H1 (cell line): ENCODE measurements at regions not wholly inside any gene's neighbourhood (a gene's known extent, or its start where the extent isn't known, plus 50 kb on each side); places are given as distances from the start of the nearest gene placed in this dataset.

Experiments used
- CTCF ChIA-PET: fragments of 300-600 bp; sonication (Branson Sonifier 250); formaldehyde crosslinking; loops from one replicate; lab custom pipeline; 2021; ENCODE audit not compliant: partially characterized antibody; lab: Charles Lee
- POLR2A ChIA-PET: fragments of 300-600 bp; sonication (Branson Sonifier 250); formaldehyde crosslinking; loops from one replicate; lab custom pipeline; 2021; ENCODE audit warnings: inconsistent platforms; ENCODE audit not compliant: partially characterized antibody; lab: Charles Lee
- DNase-seq, 2 experiments: peaks; one replicate each; pipeline versions ENCODE4 v3.0.0 to v3.0.0-alpha.2; 2010 to 2022; ENCODE audit warnings: low spot score in 2 of 2, low read depth in 1 of 2, mixed read lengths in 1 of 2
- FAIRE-seq: peaks from 2 replicates; lab custom pipeline; 2011; peaks lifted over from hg19 to GRCh38; lab: Jason Lieb, UNC
- H2AFZ ChIP-seq: 2 replicates; pipeline ENCODE4 v1.8.1; 2012; ENCODE audit warnings: low read length, inconsistent platforms
- H2AK5ac ChIP-seq: 2 replicates; pipeline ENCODE4 v1.6.1; 2013; ENCODE audit warnings: low read depth, low read length
- H2BK120ac ChIP-seq: replicated peaks from 2 replicates; pipeline ENCODE3; 2013; ENCODE audit warnings: low read depth, low read length, inconsistent platforms
- H2BK12ac ChIP-seq: 2 replicates; pipeline ENCODE4 v1.6.1; 2013; ENCODE audit warnings: low read depth, low read length
- H2BK15ac ChIP-seq: 2 replicates; pipeline ENCODE4 v1.6.1; 2013; ENCODE audit warnings: low read length
- H2BK20ac ChIP-seq: 2 replicates; pipeline ENCODE4 v1.6.1; 2013; ENCODE audit warnings: low read length
- H2BK5ac ChIP-seq: 2 replicates; pipeline ENCODE4 v1.6.1; 2013; ENCODE audit warnings: low read depth, low read length
- H3K14ac ChIP-seq: 2 replicates; pipeline ENCODE4 v1.6.1; 2013; ENCODE audit warnings: inconsistent platforms; ENCODE audit not compliant: insufficient read length
- H3K18ac ChIP-seq: 2 replicates; pipeline ENCODE4 v1.6.1; 2013; ENCODE audit warnings: low read length; ENCODE audit errors: extremely low read depth
- H3K23ac ChIP-seq: 2 replicates; pipeline ENCODE4 v1.6.1; 2013; ENCODE audit warnings: inconsistent platforms; ENCODE audit not compliant: insufficient read length
- H3K23me2 ChIP-seq: 2 replicates; pipeline ENCODE4 v1.6.1; 2013; ENCODE audit warnings: low read depth, low read length
- H3K27ac ChIP-seq: 2 replicates; pipeline ENCODE4 v1.6.1; 2011; ENCODE audit warnings: low read depth, low read length, inconsistent platforms
- H3K27me3 ChIP-seq, 4 experiments: replicated peaks in 1 of 4; 1 replicate in 1 of 4; 2 replicates in 3 of 4; pipeline versions ENCODE4 v1.6.1 to v1.8.1; 2011 to 2013; ENCODE audit warnings: low read length in 3 of 4, mild to moderate bottlenecking in 3 of 4, inconsistent platforms in 2 of 4, mixed read lengths in 2 of 4, moderate library complexity in 1 of 4; ENCODE audit not compliant: control insufficient read depth in 3 of 4, insufficient read depth in 3 of 4; ENCODE audit errors: extremely low read depth in 1 of 4
- H3K36me3 ChIP-seq, 4 experiments: 2 replicates each; pipeline versions ENCODE4 v1.6.1 to v1.8.1; 2011 to 2013; ENCODE audit warnings: mild to moderate bottlenecking in 4 of 4, low read length in 3 of 4, moderate library complexity in 2 of 4, control low read depth in 1 of 4, inconsistent platforms in 1 of 4; ENCODE audit not compliant: insufficient read depth in 4 of 4, control insufficient read depth in 2 of 4
- H3K4ac ChIP-seq: replicated peaks from 2 replicates; pipeline ENCODE3; 2013; ENCODE audit warnings: low read length, low read depth, mixed read lengths, inconsistent platforms; ENCODE audit not compliant: insufficient read length
- H3K4me1 ChIP-seq, 4 experiments: replicated peaks in 1 of 4; 1 replicate in 1 of 4; 2 replicates in 3 of 4; pipeline versions ENCODE4 v1.6.1 to v1.8.1; 2011 to 2013; ENCODE audit warnings: low read length in 3 of 4, inconsistent platforms in 2 of 4, mixed read lengths in 1 of 4; ENCODE audit not compliant: insufficient read depth in 4 of 4, control insufficient read depth in 3 of 4
- H3K4me2 ChIP-seq, 2 experiments: 2 replicates each; pipeline versions ENCODE4 v1.6.1 to v1.8.1; 2011 to 2013; ENCODE audit warnings: low read depth in 2 of 2, low read length in 2 of 2, control low read depth in 1 of 2, inconsistent platforms in 1 of 2, mild to moderate bottlenecking in 1 of 2; ENCODE audit not compliant: insufficient read depth in 1 of 2
- H3K4me3 ChIP-seq, 4 experiments: fragments of 200-600, 300-600 bp in 1 of 4; sonication (generic), shearing (Covaris generic), sonication (Bioruptor Twin) in 1 of 4; 2 replicates each; pipeline versions ENCODE4 v1.5.1 to v1.8.1; 2011 to 2016; ENCODE audit warnings: low read length in 4 of 4, low read depth in 3 of 4, control low read depth in 2 of 4, inconsistent platforms in 2 of 4, mild to moderate bottlenecking in 2 of 4, mixed read lengths in 1 of 4, moderate library complexity in 1 of 4; ENCODE audit not compliant: insufficient read depth in 2 of 4; ENCODE audit errors: extremely low read depth in 1 of 4
- H3K56ac ChIP-seq: replicated peaks from 2 replicates; pipeline ENCODE3; 2013; ENCODE audit warnings: low read depth, mild to moderate bottlenecking, mixed read lengths, low read length, inconsistent platforms; ENCODE audit not compliant: insufficient read length
- H3K79me1 ChIP-seq: 2 replicates; pipeline ENCODE4 v1.6.1; 2013; ENCODE audit warnings: low read depth, low read length, control low read depth
- H3K79me2 ChIP-seq, 2 experiments: 2 replicates each; pipeline versions ENCODE4 v1.6.1 to v1.8.1; 2012 to 2013; ENCODE audit warnings: low read length in 2 of 2, mild to moderate bottlenecking in 2 of 2, inconsistent platforms in 1 of 2; ENCODE audit not compliant: insufficient read depth in 2 of 2, control insufficient read depth in 1 of 2
- H3K9ac ChIP-seq, 4 experiments: replicated peaks in 1 of 4; 1 replicate in 1 of 4; 2 replicates in 3 of 4; pipeline versions ENCODE4 v1.6.1 to v1.8.1; 2011 to 2013; ENCODE audit warnings: low read depth in 3 of 4, low read length in 3 of 4, control low read depth in 2 of 4, mild to moderate bottlenecking in 2 of 4, moderate library complexity in 2 of 4, inconsistent platforms in 1 of 4; ENCODE audit errors: extremely low read depth in 1 of 4
- H3K9me3 ChIP-seq, 2 experiments: 2 replicates each; pipeline versions ENCODE4 v1.6.1 to v1.8.1; 2012 to 2013; ENCODE audit warnings: mild to moderate bottlenecking in 2 of 2, moderate library complexity in 2 of 2, control low read depth in 1 of 2, inconsistent platforms in 1 of 2, low read depth in 1 of 2, low read length in 1 of 2, mixed read lengths in 1 of 2; ENCODE audit not compliant: insufficient read depth in 2 of 2
- H4K20me1 ChIP-seq, 2 experiments: replicated peaks in 1 of 2; 2 replicates each; pipeline versions ENCODE3 to v1.8.1; 2011 to 2013; ENCODE audit warnings: inconsistent platforms in 2 of 2, low read length in 2 of 2, mild to moderate bottlenecking in 1 of 2; ENCODE audit not compliant: insufficient read depth in 2 of 2, control insufficient read depth in 1 of 2
- H4K5ac ChIP-seq: 2 replicates; pipeline ENCODE4 v1.6.1; 2013; ENCODE audit warnings: low read length, low read depth, mixed read lengths, inconsistent platforms; ENCODE audit not compliant: insufficient read length
- H4K8ac ChIP-seq: 2 replicates; pipeline ENCODE4 v1.8.0; 2013; ENCODE audit warnings: mild to moderate bottlenecking, moderate library complexity, low read length, inconsistent platforms; ENCODE audit not compliant: insufficient read depth; ENCODE audit errors: extremely low read depth
- H4K91ac ChIP-seq: replicated peaks from 2 replicates; pipeline ENCODE3; 2013; ENCODE audit warnings: low read length, mixed read lengths, inconsistent platforms; ENCODE audit not compliant: insufficient read length
- ASH2L ChIP-seq: fragments of 200-600, 300-600 bp; sonication (generic); IDR thresholded peaks from one replicate; pipeline ENCODE4 v1.7.1; 2017; ENCODE audit warnings: low read length
- BACH1 ChIP-seq: IDR thresholded peaks from 2 replicates; pipeline ENCODE4 v1.6.1; 2012; ENCODE audit warnings: low read length, improper control_type of control experiment
- BCL11A ChIP-seq, 2 experiments: IDR thresholded peaks; one replicate each; pipeline ENCODE4 v1.6.1; 2011; ENCODE audit warnings: low read depth in 2 of 2, low read length in 2 of 2, mild to moderate bottlenecking in 2 of 2
- CBX5 ChIP-seq: fragments of 300-800, 300-1000 bp; sonication (generic); IDR thresholded peaks from 2 replicates; pipeline ENCODE4 v1.7.1; 2016; ENCODE audit warnings: antibody characterized with exemption, low read length, low read depth
- CEBPB ChIP-seq: IDR thresholded peaks from 2 replicates; pipeline ENCODE4 v1.6.1; 2012; ENCODE audit warnings: low read depth, low read length
- GTF2F1 ChIP-seq: IDR thresholded peaks from 2 replicates; pipeline ENCODE4 v1.6.1; 2012; ENCODE audit warnings: low read depth, low read length, improper control_type of control experiment, borderline replicate concordance
- HDAC6 ChIP-seq: IDR thresholded peaks from one replicate; pipeline ENCODE4 v1.7.1; 2012; ENCODE audit warnings: low read depth, mild to moderate bottlenecking, inconsistent platforms, low read length, moderate library complexity
- JUN ChIP-seq: IDR thresholded peaks from 2 replicates; pipeline ENCODE4 v1.6.1; 2011; ENCODE audit warnings: low read depth, mild to moderate bottlenecking, improper control_type of control experiment, low read length
- KDM4A ChIP-seq: IDR thresholded peaks from one replicate; pipeline ENCODE4 v1.7.1; 2012; ENCODE audit warnings: low read depth, mild to moderate bottlenecking, moderate library complexity, low read length, inconsistent platforms; ENCODE audit not compliant: severe bottlenecking
- MAFK ChIP-seq: IDR thresholded peaks from 2 replicates; pipeline ENCODE4 v1.6.1; 2012; ENCODE audit warnings: low read depth, mild to moderate bottlenecking, improper control_type of control experiment, low read length
- NRF1 ChIP-seq: IDR thresholded peaks from 2 replicates; pipeline ENCODE4 v1.6.1; 2011; ENCODE audit warnings: mild to moderate bottlenecking, low read depth, low read length, improper control_type of control experiment
- POLR2AphosphoS5 ChIP-seq: IDR thresholded peaks from 2 replicates; pipeline ENCODE4 v1.6.1; 2011; ENCODE audit warnings: low read depth, low read length
- RFX5 ChIP-seq: IDR thresholded peaks from 2 replicates; pipeline ENCODE4 v1.6.1; 2011; ENCODE audit warnings: low read depth, low read length, improper control_type of control experiment, borderline replicate concordance
- RXRA ChIP-seq: IDR thresholded peaks from 2 replicates; pipeline ENCODE4 v1.6.1; 2011; ENCODE audit warnings: low read depth, mild to moderate bottlenecking, low read length, moderate library complexity; ENCODE audit not compliant: insufficient read depth
- SIN3A ChIP-seq, 2 experiments: IDR thresholded peaks in 1 of 2; conservative IDR thresholded peaks in 1 of 2; 2 replicates each; pipeline ENCODE4 v1.6.1; 2011 to 2012; ENCODE audit warnings: low read length in 2 of 2, improper control_type of control experiment in 1 of 2, low read depth in 1 of 2, mild to moderate bottlenecking in 1 of 2
- SP1 ChIP-seq: IDR thresholded peaks from 2 replicates; pipeline ENCODE4 v1.6.1; 2011; ENCODE audit warnings: low read depth, low read length
- TCF12 ChIP-seq: IDR thresholded peaks from 2 replicates; pipeline ENCODE4 v1.6.1; 2011; ENCODE audit warnings: low read depth, mild to moderate bottlenecking, low read length
- WGBS, 2 experiments: shearing (Covaris generic) in 1 of 2; methylation state at CpG; one replicate each; pipeline versions ENCODE4 v1.1.6 to v1.1.7; 2013 to 2015; ENCODE audit warnings: low lambda C conversion rate in 2 of 2, mixed read lengths in 2 of 2, inconsistent platforms in 1 of 2, low coverage in 1 of 2, missing lambda C conversion rate in 1 of 2; ENCODE audit not compliant: insufficient replicate concordance in 2 of 2, insufficient coverage in 1 of 2, insufficient read length in 1 of 2; ENCODE audit errors: extremely low coverage in 1 of 2, missing lambda C conversion rate in 1 of 2; 5-methylcytosine and 5-hydroxymethylcytosine counted together

GRCh38 chrX:87727620-87728019 lies 210.0 kb downstream of the KLHL4 start:
- Histone ChIP-seq H3K9me3 (peaks cover 0 to 2% of the 10 kb centered on the region in 2 experiments; a peak in 1 of 4 replicates), H2BK12ac (no peak overlapping the region), H4K91ac (no peak overlapping the region), H3K27me3 (no peaks in the 10 kb centered on the region), H4K5ac (no peak overlapping the region), H3K56ac (no peak overlapping the region), H2BK5ac (no peak overlapping the region), H3K4ac (no peak overlapping the region), H3K4me2 (no peak overlapping the region), H2AFZ (no peak overlapping the region), H4K8ac (no peak overlapping the region), H3K4me3 (no peak overlapping the region), H3K79me2 (no peaks in the 10 kb centered on the region), H3K79me1 (no peaks in the 10 kb centered on the region), H3K14ac (no peak overlapping the region), H4K20me1 (no peaks in the 10 kb centered on the region), H3K23ac (no peak overlapping the region), H3K4me1 (no peaks in the 10 kb centered on the region), H3K23me2 (no peaks in the 10 kb centered on the region), H3K27ac (no peak overlapping the region), H3K9ac (no peak overlapping the region), H3K18ac (no peak overlapping the region), H3K36me3 (no peaks in the 10 kb centered on the region), H2BK15ac (no peak overlapping the region), H2BK20ac (no peak overlapping the region), H2AK5ac (no peak overlapping the region), H2BK120ac (no peak overlapping the region)
- CTCF ChIA-PET = interaction anchor here (1.3 kb wide), 1 partner anchor 9 kb away, joined by 4 read pairs; no protein-coding TSS in a partner anchor
- POLR2A ChIA-PET = no interaction called here
- WGBS, 2 experiments = 60% methylated on average over 3 of the region's 3 CpGs; no CpG with 5 or more reads in 1 of the 2 experiments
- FAIRE-seq = no peak
- DNase-seq = no peak
- TF ChIP-seq SP1 = no peak
- no peak for TF ChIP-seq RFX5
- no peak for TF ChIP-seq TCF12
- TF ChIP-seq RXRA = no peak
- no peak for TF ChIP-seq MAFK
- TF ChIP-seq NRF1 = no peak
- no peak for TF ChIP-seq CEBPB
- TF ChIP-seq HDAC6 = no peak
- no peak for TF ChIP-seq CBX5
- no peak for TF ChIP-seq BACH1
- no peak for TF ChIP-seq ASH2L
- no peak for TF ChIP-seq JUN
- no peak for TF ChIP-seq KDM4A
- TF ChIP-seq GTF2F1 = no peak
- TF ChIP-seq SIN3A (conservative IDR thresholded peaks at IDR 0.05 in 1 of 2, IDR thresholded peaks at IDR 0.05 in 1 of 2; ENCODE audit: low read depth in 1 of 2, low read length in 2 of 2) = no peak
- TF ChIP-seq POLR2AphosphoS5 = no peak
- no peak for TF ChIP-seq BCL11A (IDR thresholded peaks at IDR 0.05; ENCODE audit: low read depth in 2 of 2, low read length in 2 of 2)
